H9 (cell line): ENCODE measurements at regions not wholly inside any gene's neighbourhood (a gene's known extent, or its start where the extent isn't known, plus 50 kb on each side); places are given as distances from the start of the nearest gene placed in this dataset.

ENCODE experiments used
- DNase-seq: peaks from one replicate; pipeline ENCODE4 v3.0.0-alpha.2; 2017
- H2AFZ ChIP-seq: one replicate; pipeline ENCODE4 v1.6.1; 2013; ENCODE audit warnings: mild to moderate bottlenecking, low read length, control low read depth, moderate library complexity
- H2AK5ac ChIP-seq: 2 replicates; pipeline ENCODE4 v1.6.1; 2013; ENCODE audit warnings: low read length, control low read depth, mixed read lengths; ENCODE audit not compliant: insufficient read length
- H2BK120ac ChIP-seq: one replicate; pipeline ENCODE4 v1.6.1; 2013; ENCODE audit warnings: low read depth, mild to moderate bottlenecking, low read length, control low read depth, inconsistent platforms; ENCODE audit not compliant: poor library complexity, severe bottlenecking
- H2BK12ac ChIP-seq: 2 replicates; pipeline ENCODE4 v1.6.1; 2013; ENCODE audit warnings: low read length, control low read depth, mixed read lengths, low read depth; ENCODE audit not compliant: insufficient read length
- H2BK15ac ChIP-seq: 2 replicates; pipeline ENCODE4 v1.6.1; 2013; ENCODE audit warnings: low read depth, low read length, control low read depth
- H2BK20ac ChIP-seq: one replicate; pipeline ENCODE4 v1.6.1; 2013; ENCODE audit warnings: low read depth, mild to moderate bottlenecking, low read length, control low read depth, inconsistent platforms; ENCODE audit not compliant: poor library complexity, severe bottlenecking
- H2BK5ac ChIP-seq: 2 replicates; pipeline ENCODE4 v1.6.1; 2013; ENCODE audit warnings: low read length, control low read depth, mixed read lengths; ENCODE audit not compliant: insufficient read length
- H3K14ac ChIP-seq: 2 replicates; pipeline ENCODE4 v1.6.1; 2013; ENCODE audit warnings: low read length, control low read depth; ENCODE audit not compliant: insufficient read depth
- H3K18ac ChIP-seq: 2 replicates; pipeline ENCODE4 v1.6.1; 2013; ENCODE audit warnings: low read depth, mild to moderate bottlenecking, mixed read lengths, low read length, control low read depth; ENCODE audit not compliant: insufficient read length
- H3K23ac ChIP-seq: 2 replicates; pipeline ENCODE4 v1.6.1; 2013; ENCODE audit warnings: low read length, control low read depth, mixed read lengths, low read depth; ENCODE audit not compliant: insufficient read length
- H3K23me2 ChIP-seq: 2 replicates; pipeline ENCODE4 v1.6.1; 2013; ENCODE audit warnings: low read depth, mild to moderate bottlenecking, mixed read lengths, low read length, control low read depth; ENCODE audit not compliant: insufficient read length, poor library complexity, severe bottlenecking
- H3K27ac ChIP-seq: 2 replicates; pipeline ENCODE4 v1.5.1; 2013; ENCODE audit warnings: low read length, control low read depth, mixed read lengths, low read depth; ENCODE audit not compliant: insufficient read length
- H3K27me3 ChIP-seq: 2 replicates; pipeline ENCODE4 v1.6.1; 2013; ENCODE audit warnings: low read length, control low read depth, inconsistent platforms; ENCODE audit not compliant: insufficient read depth
- H3K4ac ChIP-seq: 2 replicates; pipeline ENCODE4 v1.6.1; 2013; ENCODE audit warnings: low read depth, mild to moderate bottlenecking, control low read depth, inconsistent platforms, low read length, moderate library complexity
- H3K4me1 ChIP-seq: 2 replicates; pipeline ENCODE4 v1.6.1; 2013; ENCODE audit warnings: low read length, control low read depth, inconsistent platforms; ENCODE audit not compliant: insufficient read depth
- H3K4me2 ChIP-seq: 2 replicates; pipeline ENCODE4 v1.6.1; 2013; ENCODE audit warnings: low read length, control low read depth, mixed read lengths; ENCODE audit not compliant: insufficient read length, insufficient read depth
- H3K56ac ChIP-seq: 2 replicates; pipeline ENCODE4 v1.6.1; 2013; ENCODE audit warnings: low read depth, mild to moderate bottlenecking, mixed read lengths, low read length, control low read depth; ENCODE audit not compliant: insufficient read length
- H3K79me1 ChIP-seq: 2 replicates; pipeline ENCODE4 v1.6.1; 2013; ENCODE audit warnings: low read depth, mild to moderate bottlenecking, moderate library complexity, low read length, control low read depth, inconsistent platforms; ENCODE audit not compliant: insufficient read depth, poor library complexity, severe bottlenecking
- H3K79me2 ChIP-seq: 2 replicates; pipeline ENCODE4 v1.6.1; 2013; ENCODE audit warnings: low read length, control low read depth, inconsistent platforms; ENCODE audit not compliant: insufficient read depth
- H3K9ac ChIP-seq: 2 replicates; pipeline ENCODE4 v1.6.1; 2013; ENCODE audit warnings: low read length, control low read depth, mixed read lengths; ENCODE audit not compliant: insufficient read length; ENCODE audit errors: extremely low read depth
- H3K9me3 ChIP-seq: one replicate; pipeline ENCODE4 v1.6.1; 2013; ENCODE audit warnings: low read depth, low read length, inconsistent platforms; ENCODE audit not compliant: control insufficient read depth
- H3T11ph ChIP-seq: one replicate; pipeline ENCODE4 v1.6.1; 2013; ENCODE audit warnings: mild to moderate bottlenecking, low read length, control low read depth, inconsistent platforms
- H4K20me1 ChIP-seq: one replicate; pipeline ENCODE4 v1.6.1; 2013; ENCODE audit not compliant: control insufficient read depth, insufficient read length, insufficient read depth
- H4K5ac ChIP-seq: 2 replicates; pipeline ENCODE4 v1.6.1; 2013; ENCODE audit warnings: low read depth, mild to moderate bottlenecking, mixed read lengths, low read length, control low read depth; ENCODE audit not compliant: insufficient read length
- H4K8ac ChIP-seq: replicated peaks from 2 replicates; pipeline ENCODE4 v1.6.1; 2013; ENCODE audit warnings: low read length, control low read depth, mixed read lengths, low read depth; ENCODE audit not compliant: insufficient read length
- H4K91ac ChIP-seq: 2 replicates; pipeline ENCODE4 v1.6.1; 2013; ENCODE audit warnings: low read depth, mild to moderate bottlenecking, moderate library complexity, mixed read lengths, low read length, control low read depth; ENCODE audit not compliant: insufficient read length
- H3K27ac Mint-ChIP-seq, 3 experiments: 2 replicates in 2 of 3; 3 replicates in 1 of 3; pipeline ENCODE4 v1.8.0; 2020 to 2021; ENCODE audit warnings: mixed read lengths in 3 of 3, mild to moderate bottlenecking in 1 of 3, moderate library complexity in 1 of 3
- H3K27me3 Mint-ChIP-seq: 2 replicates; pipeline ENCODE4 v1.8.0; 2021; ENCODE audit warnings: low read depth, mild to moderate bottlenecking, moderate library complexity, mixed read lengths
- H3K36me3 Mint-ChIP-seq, 3 experiments: 2 replicates in 2 of 3; 3 replicates in 1 of 3; pipeline ENCODE4 v1.8.0; 2020 to 2021; ENCODE audit warnings: low read depth in 3 of 3, mixed read lengths in 3 of 3; ENCODE audit not compliant: insufficient read depth in 1 of 3
- H3K4me1 Mint-ChIP-seq, 2 experiments: 2 replicates each; pipeline ENCODE4 v1.8.0; 2020; ENCODE audit warnings: mixed read lengths in 2 of 2
- H3K4me3 Mint-ChIP-seq, 2 experiments: 2 replicates in 1 of 2; 3 replicates in 1 of 2; pipeline ENCODE4 v1.8.0; 2020 to 2021; ENCODE audit warnings: mild to moderate bottlenecking in 2 of 2, mixed read lengths in 2 of 2, moderate library complexity in 1 of 2
- H3K9me3 Mint-ChIP-seq, 2 experiments: 2 replicates in 1 of 2; 3 replicates in 1 of 2; pipeline ENCODE4 v1.8.0; 2020; ENCODE audit warnings: mild to moderate bottlenecking in 2 of 2, mixed read lengths in 2 of 2, moderate library complexity in 1 of 2
- WGBS: extraction: QIAGEN DNeasy Blood & Tissue Kit; methylation state at CpG from one replicate; pipeline ENCODE4 v1.1.7; 2013; ENCODE audit warnings: missing lambda C conversion rate, low lambda C conversion rate, mixed read lengths; ENCODE audit not compliant: insufficient read length; ENCODE audit errors: extremely low coverage; 5-methylcytosine and 5-hydroxymethylcytosine counted together
- TF ChIP-seq, protein P1 (sequence below): fragments of 200-600 bp; sonication (generic); conservative IDR thresholded peaks from 3 replicates; pipeline ENCODE4 v1.8.0; 2021; ENCODE audit warnings: antibody characterized with exemption, mild to moderate bottlenecking

DNA sequence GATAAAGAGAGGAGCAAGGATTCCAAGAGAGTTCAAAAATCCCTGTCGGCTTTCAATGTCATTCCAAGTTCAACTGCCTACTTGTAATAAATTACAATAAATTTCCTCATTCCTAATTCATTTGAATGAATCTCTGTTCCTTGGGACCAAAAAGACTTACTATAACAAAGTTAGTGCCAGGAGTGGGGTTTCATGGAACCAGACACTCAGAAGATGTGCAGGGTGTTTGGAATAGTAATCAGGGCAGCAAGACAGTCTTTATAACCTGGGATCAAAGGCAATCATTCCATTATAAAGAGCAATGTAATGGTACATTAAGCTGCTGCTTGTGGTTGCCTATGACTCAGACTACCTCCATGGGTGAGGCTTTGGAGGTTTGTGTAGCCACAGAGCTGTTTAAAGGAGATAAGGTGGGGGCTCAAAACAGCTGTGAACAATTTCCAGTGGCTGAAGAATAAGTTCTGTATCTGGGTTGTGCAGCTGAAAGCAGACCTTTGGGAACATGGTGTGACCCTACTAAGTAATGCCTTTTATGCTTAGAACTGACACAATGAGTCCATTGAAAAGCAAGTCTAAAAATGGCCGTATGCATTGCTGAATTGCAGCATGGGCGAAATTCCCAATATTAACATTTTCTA lies 159.9 kb downstream of the LINC00237 start:
- H3K36me3 Mint-ChIP-seq, result peaks cover 0 to 7% (median 3%) of the 10 kb centered on the region in 3 experiments; a peak in 4 of 7 replicates
- Histone ChIP-seq H2AK5ac (no peak overlapping the region), H3K23me2 (no peaks in the 10 kb centered on the region), H2AFZ (no peak overlapping the region), H3K14ac (no peak overlapping the region), H4K8ac (no peak overlapping the region), H2BK5ac (no peak overlapping the region), H3K18ac (no peak overlapping the region), H2BK20ac (no peak overlapping the region), H3K27ac (no peak overlapping the region), H3K79me2 (no peaks in the 10 kb centered on the region), H3K4ac (no peak overlapping the region), H3K27me3 (no peaks in the 10 kb centered on the region), H4K5ac (no peak overlapping the region), H3K23ac (no peak overlapping the region), H3K4me2 (no peak overlapping the region), H2BK15ac (no peak overlapping the region), H3K9ac (no peak overlapping the region), H2BK12ac (no peak overlapping the region), H3K4me1 (no peaks in the 10 kb centered on the region), H3T11ph (no peak overlapping the region), H4K20me1 (no peaks in the 10 kb centered on the region), H4K91ac (no peak overlapping the region), H3K56ac (no peak overlapping the region), H3K79me1 (no peaks in the 10 kb centered on the region), H2BK120ac (no peak overlapping the region), H3K9me3 (no peaks in the 10 kb centered on the region)
- no peaks in the 10 kb centered on the region for H3K4me1 Mint-ChIP-seq
- no peak overlapping the region for H3K4me3 Mint-ChIP-seq
- peaks cover 9 to 14% of the 10 kb centered on the region in 2 experiments for H3K9me3 Mint-ChIP-seq
- no CpG with 5 or more reads among the region's 3 CpGs for WGBS
- DNase-seq, result no peak
- no peaks in the 10 kb centered on the region; the same call in 1 of the 2 replicates for H3K27me3 Mint-ChIP-seq
- H3K27ac Mint-ChIP-seq, result no peak overlapping the region
- TF ChIP-seq, protein P1, sequence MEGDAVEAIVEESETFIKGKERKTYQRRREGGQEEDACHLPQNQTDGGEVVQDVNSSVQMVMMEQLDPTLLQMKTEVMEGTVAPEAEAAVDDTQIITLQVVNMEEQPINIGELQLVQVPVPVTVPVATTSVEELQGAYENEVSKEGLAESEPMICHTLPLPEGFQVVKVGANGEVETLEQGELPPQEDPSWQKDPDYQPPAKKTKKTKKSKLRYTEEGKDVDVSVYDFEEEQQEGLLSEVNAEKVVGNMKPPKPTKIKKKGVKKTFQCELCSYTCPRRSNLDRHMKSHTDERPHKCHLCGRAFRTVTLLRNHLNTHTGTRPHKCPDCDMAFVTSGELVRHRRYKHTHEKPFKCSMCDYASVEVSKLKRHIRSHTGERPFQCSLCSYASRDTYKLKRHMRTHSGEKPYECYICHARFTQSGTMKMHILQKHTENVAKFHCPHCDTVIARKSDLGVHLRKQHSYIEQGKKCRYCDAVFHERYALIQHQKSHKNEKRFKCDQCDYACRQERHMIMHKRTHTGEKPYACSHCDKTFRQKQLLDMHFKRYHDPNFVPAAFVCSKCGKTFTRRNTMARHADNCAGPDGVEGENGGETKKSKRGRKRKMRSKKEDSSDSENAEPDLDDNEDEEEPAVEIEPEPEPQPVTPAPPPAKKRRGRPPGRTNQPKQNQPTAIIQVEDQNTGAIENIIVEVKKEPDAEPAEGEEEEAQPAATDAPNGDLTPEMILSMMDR, result no peak
